HG02870 (cell line): ENCODE measurements at regions not wholly inside any gene's neighbourhood (a gene's known extent, or its start where the extent isn't known, plus 50 kb on each side); places are given as distances from the start of the nearest gene placed in this dataset.

Experiments used
- ATAC-seq: cut with Tn5 transposase; IDR thresholded peaks from one replicate; pipeline ENCODE4 v1.9.1; 2021; ENCODE audit warnings: mild to moderate bottlenecking, moderate library complexity; ENCODE audit not compliant: unreplicated experiment

GRCh38 chr14:26987744-26988363 lies 390.0 kb upstream of the NOVA1 start:
- ATAC-seq = no peak

GRCh38 chr14:26990946-26991345 lies 393.1 kb upstream of the NOVA1 start:
- ATAC-seq = no peak

- no peak for ATAC-seq
Observed at GRCh38 chr14:26992403-26993115, 394.7 kb upstream of the NOVA1 start.

GRCh38 chr14:26993556-26993955 lies 395.7 kb upstream of the NOVA1 start:
- no peak for ATAC-seq

- no peak for ATAC-seq
Observed at GRCh38 chr14:26995301-26995700, 397.5 kb upstream of the NOVA1 start.

- no peak for ATAC-seq
Observed at GRCh38 chr14:26996246-26996645, 398.4 kb upstream of the NOVA1 start.

- no peak for ATAC-seq
Observed at GRCh38 chr14:27002179-27002578, 404.3 kb upstream of the NOVA1 start.

GRCh38 chr14:27006570-27006969 lies 408.7 kb upstream of the NOVA1 start:
- ATAC-seq = no peak

GRCh38 chr14:27008187-27008586 lies 410.4 kb upstream of the NOVA1 start:
- no peak for ATAC-seq

- no peak for ATAC-seq
Observed at GRCh38 chr14:27012641-27013040, 414.8 kb upstream of the NOVA1 start.

GRCh38 chr14:27013678-27014077 lies 415.8 kb upstream of the NOVA1 start:
- no peak for ATAC-seq

- ATAC-seq = no peak
Observed at GRCh38 chr14:27015065-27015464, 417.2 kb upstream of the NOVA1 start.

- no peak for ATAC-seq
Observed at GRCh38 chr14:27025648-27026047, 427.8 kb upstream of the NOVA1 start.

GRCh38 chr14:27026097-27026496 lies 428.3 kb upstream of the NOVA1 start:
- ATAC-seq = no peak

- ATAC-seq = no peak
Observed at GRCh38 chr14:27040552-27040951, 442.7 kb upstream of the NOVA1 start.

- ATAC-seq = no peak
Observed at GRCh38 chr14:27049701-27050100, 451.9 kb upstream of the NOVA1 start.

- ATAC-seq = no peak
Observed at GRCh38 chr14:27050208-27050607, 452.4 kb upstream of the NOVA1 start.

GRCh38 chr14:27056586-27056985 lies 458.8 kb upstream of the NOVA1 start:
- ATAC-seq = no peak

- ATAC-seq = no peak
Observed at GRCh38 chr14:27061299-27061698, 463.5 kb upstream of the NOVA1 start.

- no peak for ATAC-seq
Observed at GRCh38 chr14:27063959-27064358, 466.1 kb upstream of the NOVA1 start.

- ATAC-seq = no peak
Observed at GRCh38 chr14:27065886-27066285, 468.1 kb upstream of the NOVA1 start.

- no peak for ATAC-seq
Observed at GRCh38 chr14:27067961-27068360, 470.1 kb upstream of the NOVA1 start.

- no peak for ATAC-seq
Observed at GRCh38 chr14:27072589-27072988, 474.8 kb upstream of the NOVA1 start.
